ENCODE measurements at regions not wholly inside any gene's neighbourhood (a gene's known extent, or its start where the extent isn't known, plus 50 kb on each side); places are given as distances from the start of the nearest gene placed in this dataset.
"Not testable (repeated sequence)": the region's sequence is repeated elsewhere in the genome, so short reads cannot be mapped to it uniquely, and the experiment has no call there.

DNA sequence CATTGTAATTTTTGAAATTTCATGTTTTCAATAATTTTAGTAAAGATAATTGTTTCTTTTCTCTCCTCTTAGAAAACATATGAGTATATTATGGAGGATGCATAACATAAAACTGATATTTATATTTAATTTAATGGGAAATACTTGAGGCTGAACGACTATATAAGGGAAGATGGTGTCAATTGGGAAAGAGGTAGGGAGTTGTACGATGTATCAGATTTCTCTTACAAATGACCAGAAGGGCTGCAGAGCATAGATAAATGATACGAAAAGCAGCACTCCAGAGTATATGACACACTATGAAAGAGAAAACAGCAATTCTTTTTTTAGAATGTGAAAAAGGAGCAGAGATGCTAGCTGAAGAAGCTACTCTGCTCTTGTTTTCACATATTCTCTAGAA is 1308.0 kb upstream of the MIR17HG start:
- no peak for DNase-seq (ENCODE audit: low read depth)

DNA sequence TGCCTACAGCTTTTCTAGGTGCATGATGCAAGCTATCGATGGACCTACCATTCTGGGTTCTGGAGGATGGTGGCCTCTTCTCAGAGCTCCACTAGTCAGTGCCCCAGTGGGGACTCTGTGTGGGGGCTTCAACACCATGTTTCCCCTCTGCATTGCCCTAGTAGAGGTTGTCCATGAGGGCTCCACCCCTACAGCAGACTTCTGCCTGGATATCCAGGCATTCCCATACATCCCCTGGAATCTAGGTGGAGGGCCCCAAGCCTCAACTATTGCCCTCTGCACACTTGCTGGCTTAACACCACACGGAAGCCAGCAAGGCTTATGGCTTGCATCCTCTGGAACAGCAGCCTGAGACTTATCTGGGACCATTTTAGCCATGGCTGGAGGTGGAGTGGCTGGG is 1299.9 kb upstream of the MIR17HG start:
- DNase-seq (ENCODE audit: low read depth) = no peak

DNA sequence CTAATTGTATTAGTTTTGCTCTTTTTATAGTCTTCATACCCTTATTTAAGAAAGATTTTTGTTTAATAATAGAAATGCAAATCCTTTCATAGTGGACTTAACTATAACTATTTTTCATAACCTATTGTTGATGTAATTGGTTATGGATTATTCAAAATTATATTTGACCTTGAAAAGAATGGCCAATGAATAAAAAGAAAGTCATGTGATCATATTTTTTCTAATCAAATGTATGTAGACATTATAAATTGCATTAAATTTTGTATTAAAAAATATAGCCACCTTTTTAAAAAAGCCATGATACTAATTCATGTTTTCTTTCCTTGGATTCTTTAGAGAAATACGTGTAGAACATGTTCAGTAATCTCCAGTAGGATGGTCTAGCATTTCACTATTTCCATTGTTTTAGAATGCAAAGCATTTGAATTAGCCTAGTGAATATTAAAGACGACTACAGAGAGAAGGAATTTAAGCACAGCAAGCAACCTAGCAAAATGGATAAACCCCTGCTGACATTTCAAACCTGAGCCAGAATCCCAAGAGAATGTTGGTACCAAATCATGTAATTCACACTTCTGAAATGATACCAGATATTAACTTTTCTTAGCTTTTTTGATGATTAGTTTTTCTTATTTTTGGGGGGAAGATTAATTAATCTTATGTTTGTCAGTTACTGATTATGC is 1297.4 kb upstream of the MIR17HG start:
- DNase-seq (ENCODE audit: low read depth) = no peak

DNA sequence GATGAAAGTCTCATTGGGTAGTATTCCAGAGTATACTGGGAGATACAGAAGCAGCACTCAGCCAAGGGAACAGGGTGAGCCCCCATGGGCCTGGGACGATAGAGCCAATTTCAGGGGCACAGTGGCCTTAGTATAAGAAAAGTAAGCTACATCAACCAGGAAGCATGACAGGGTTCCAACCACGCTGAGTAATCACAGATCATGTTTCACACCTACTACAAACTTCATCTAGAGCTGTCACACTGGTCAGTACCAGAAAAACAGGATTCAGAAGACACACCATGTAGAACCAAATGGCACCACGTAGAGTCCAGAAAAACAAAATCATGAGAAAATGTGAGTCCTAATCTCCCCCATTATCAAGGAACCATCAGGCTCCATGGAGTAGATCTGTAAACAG is 1292.4 kb upstream of the MIR17HG start:
- DNase-seq (ENCODE audit: low read depth) = peak; percentile 41

DNA sequence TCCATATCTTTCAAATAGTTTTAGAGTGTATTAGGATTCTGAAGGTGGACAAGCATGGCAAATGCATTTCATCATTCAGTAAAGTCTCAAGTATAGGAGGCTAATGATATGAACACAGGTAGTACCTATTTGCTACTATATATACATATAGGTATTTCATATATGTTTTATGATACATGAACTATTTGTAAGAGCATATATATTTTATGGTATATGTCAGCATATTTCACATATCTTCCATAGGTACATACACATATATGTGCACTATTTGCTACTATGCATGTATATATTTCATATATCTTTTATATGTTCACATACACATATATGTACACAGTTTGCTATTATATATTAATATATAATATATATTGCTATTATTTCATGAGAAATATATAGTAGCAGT is 1291.7 kb upstream of the MIR17HG start:
- no peak for DNase-seq (ENCODE audit: low read depth)

DNA sequence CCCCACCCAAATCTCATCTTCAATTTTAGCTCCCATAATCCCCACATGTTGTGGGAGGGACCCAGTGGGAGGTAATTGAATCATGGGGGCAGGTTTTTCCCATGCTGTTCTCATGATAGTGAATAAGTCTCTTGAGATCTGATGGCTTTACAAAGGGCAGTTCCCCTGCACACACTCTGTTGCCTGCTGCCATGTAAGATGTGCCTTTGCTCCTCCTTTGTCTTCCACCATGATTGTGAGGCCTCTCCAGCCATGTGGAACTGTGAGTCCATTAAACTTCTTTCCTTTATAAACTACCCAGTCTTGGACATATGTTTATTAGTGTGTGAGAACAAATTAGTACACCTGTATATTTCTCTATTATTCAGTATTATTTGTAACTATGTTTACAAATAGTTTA is 1283.3 kb upstream of the MIR17HG start:
- not testable (repeated sequence) for DNase-seq (ENCODE audit: low read depth)

DNA sequence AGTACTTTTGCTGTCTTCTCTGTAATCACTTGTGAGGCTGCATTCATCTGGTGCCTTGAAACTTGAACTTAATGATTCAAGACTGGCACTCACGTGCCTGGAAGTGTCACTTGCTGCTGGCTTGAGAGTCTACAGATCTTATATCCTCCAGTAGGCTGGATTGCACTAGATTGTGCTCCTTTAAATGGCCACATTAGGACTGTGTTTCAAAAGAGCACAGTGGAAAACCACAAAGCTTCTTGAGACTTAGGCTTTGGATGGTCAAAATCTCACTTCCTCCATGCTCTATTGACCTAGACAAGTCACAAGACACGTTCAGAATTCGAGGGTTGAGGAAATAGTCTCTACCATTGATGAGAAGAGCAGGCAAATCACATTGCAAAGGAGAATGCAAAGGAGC is 1278.8 kb upstream of the MIR17HG start:
- no peak for DNase-seq (ENCODE audit: low read depth)

DNA sequence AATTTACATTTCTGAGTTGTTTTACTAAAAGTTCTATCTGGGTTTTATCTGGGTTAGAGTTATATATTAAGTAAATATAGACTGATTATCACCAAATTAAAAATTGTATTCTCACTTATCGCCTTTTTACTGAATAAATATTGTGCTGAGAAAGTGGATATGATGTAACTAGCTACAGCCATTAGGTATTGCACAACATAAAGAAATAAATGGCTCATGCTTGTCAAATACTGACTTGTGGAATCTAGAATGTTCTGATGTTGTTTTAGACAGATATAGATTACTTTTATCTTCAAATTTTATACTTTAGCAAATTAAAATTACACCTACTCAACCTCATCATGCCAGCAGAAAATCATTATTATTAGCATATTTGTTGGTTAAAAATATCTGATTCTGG is 1277.1 kb upstream of the MIR17HG start:
- DNase-seq (ENCODE audit: low read depth) = no peak

DNA sequence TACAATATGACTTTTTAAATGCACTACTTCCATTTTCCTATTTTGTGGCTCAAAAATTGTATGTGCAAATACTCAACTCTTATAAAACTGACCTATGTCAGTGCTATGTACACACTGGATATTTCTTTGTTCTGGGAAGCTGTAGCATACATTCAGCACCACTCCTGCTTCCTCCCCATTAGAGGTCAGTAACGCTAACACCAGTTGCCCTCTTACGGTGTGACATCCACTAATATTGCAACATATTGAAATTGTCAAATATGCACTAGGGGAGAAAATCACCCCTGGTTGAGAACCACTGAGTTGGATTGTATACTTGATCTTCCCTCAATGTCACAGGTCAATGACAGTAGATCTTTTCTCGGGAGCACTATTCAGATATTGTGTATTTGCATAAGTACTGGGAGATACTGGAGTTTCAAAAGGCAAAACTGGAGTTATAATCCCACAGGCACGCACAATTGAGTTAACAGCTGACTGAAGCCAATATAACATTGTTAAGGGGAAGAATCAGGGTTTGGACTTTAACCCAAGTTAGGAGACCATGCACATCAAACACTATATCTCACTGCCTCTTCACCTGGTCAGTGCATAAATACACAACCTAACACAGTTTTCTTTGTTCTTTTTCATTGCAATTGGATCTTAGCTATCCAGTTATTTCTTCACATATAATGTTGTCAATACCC is 1276.5 kb upstream of the MIR17HG start:
- no peak for DNase-seq (ENCODE audit: low read depth)

DNA sequence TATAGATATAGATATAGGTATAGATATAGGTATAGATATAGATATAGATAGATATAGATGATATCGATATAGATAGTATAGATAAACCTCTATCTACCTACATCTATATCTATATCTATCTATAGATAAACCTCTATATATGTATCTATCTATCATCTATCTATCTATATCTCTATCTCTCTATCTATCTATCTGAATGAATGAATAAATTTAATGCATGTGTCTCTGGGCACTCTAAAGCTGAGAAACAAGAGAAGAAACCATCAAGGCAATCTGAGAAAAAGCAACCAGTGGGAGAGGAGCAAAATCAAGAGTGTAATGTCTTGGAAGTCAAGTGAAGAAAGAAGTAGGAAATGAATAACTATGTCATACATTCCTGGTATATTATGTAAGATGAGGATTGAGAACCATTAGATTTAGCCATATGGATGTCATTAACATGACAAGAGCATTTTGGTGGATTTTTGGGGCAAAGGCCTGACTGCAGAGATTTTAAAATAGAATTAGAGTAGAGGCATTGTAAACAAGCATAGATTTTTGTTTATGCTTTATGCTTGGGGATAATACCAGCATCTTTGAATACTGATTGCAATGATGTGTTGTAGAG is 1262.7 kb upstream of the MIR17HG start:
- DNase-seq (ENCODE audit: low read depth) = no peak

DNA sequence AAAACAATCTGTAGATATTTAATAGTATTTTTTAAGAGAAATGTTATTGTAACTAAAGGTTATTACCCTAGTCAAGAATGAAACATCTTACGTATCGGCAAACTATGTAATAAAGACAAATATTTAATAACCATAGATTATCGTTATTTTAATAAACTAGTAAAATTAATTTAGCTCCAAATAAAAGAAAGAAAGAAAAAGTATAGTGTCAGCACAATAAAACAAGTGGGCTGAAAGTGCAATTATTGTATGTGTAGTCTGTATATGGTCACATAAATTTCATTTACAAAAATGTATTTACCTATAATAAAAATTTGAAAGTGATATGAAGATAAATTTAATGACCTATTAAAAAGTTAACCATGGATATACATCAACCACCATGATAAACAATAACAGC is 1258.4 kb upstream of the MIR17HG start:
- DNase-seq (ENCODE audit: low read depth) = no peak

DNA sequence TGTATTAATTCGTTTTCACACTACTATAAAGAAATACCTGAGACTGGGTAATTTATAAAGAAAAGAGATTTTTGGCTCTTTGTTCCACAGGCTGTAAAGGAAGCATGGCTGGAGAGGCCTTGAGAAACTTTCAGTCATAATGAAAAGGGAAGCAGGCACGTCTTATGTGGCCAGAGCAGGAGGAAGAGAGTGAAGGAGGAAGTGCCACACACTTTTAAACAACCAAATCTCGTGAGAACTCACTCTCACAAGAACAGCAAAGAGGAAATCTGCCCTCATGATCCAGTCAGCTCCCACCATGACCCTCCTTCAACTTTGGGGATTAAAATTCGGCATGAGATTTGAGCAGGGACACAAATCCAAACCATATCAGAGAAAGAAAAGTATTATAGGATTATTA is 1255.9 kb upstream of the MIR17HG start:
- no peak for DNase-seq (ENCODE audit: low read depth)

DNA sequence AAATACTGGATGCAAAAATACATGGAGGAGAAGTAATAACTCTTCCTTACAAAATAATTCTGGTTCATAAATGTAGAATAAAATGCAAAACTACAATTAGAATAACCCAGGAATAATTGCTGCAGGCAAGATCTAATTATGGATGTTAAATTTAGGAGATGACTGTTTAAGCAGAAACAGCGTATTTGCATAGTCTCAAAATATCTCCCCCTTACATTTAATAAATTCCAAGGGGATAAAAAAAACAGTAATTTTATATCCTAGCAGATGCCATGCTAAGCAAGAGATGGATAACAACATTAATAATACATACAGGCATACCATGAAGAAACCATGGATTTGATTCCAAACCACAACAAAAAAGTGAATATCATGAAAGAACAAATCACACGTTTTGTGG is 1253.1 kb upstream of the MIR17HG start:
- DNase-seq (ENCODE audit: low read depth) = no peak

DNA sequence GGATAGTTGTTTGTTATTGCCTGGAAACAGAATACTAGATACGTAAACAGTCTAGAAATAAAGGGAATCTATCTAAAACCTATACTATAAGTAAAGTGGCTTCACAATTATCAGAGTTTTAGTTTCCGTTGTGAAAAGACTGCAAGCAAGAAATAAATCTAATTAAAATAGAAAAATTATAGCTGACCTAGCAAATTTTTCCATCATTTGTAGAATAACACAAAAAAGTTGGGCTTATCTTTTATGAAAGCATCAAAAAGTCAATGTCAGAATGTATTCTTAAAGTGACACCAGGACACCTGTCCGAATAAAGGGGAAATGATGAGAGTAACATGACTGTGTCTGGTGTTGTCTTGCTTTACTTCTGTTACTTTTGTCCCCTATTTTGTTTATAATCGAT is 1248.9 kb upstream of the MIR17HG start:
- no peak for DNase-seq (ENCODE audit: low read depth)

DNA sequence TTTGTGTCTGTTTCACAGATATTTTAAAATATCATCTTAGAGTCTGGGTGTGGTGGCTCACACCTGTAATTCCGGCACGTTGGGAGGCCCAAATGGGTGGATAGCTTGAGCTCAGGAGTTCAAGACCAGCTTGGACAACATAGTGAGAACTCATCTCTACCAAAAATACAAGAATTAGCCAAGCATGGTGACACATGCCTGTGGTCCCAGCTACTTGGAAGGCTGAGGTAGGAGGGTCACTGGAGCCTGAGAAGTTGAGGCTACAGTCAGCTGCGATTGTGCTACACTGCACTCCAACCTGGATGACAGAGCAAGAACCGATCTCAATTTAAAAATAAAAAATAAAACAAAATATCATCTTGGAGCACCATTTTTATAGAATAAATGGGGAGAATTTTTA is 1247.6 kb upstream of the MIR17HG start:
- DNase-seq (ENCODE audit: low read depth) = no peak

DNA sequence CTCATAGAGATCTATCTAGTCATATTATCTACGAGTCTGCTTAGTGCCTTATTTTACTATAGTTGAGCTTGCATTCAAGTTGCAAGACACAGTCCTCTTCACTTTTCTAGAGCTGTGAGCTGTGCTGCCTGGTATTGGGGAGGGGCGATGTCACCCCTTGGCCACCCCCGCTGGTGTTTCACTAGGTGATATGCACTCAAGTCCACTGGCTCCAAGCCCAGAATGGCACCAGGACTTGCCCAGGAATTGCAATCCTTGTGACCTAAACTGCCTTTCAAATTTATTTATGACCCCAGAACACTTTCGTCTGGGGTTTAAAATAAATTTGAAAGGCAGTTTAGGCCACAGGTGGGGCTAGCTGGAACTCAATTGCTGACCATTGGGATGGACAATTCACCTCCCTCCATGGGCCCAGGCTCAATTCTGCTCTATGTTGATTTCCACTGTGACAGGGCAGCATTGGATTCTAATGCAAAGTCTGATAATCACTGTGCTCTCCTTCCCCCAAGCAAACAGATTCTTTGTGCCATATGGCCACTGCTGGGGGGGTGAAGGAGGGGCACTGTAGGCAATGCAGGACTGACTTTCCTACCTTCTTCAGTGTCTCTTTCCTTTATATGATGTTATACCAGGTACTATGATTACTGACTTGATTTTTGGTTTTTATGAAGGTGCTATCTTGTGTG is 1244.2 kb upstream of the MIR17HG start:
- no peak for DNase-seq (ENCODE audit: low read depth)

DNA sequence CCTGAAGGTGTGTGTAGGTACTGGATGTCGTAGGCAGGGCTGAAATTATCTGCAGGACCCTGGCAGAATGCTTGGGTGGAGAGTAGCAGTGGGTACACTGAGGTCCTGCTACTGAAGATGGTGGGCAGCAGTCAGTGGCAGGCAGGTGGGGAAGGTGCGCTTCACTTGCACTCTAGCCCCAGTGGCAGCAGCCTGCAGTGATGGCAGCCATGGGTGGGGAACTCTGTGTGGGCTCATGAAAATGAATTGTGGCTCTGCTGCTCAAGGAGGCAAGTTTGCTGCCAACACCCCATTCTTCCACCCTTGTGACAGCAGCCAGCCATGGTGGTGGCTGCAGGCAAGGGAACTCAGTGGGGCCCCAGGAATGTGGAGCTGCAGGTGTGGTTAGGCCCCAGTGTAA is 1242.7 kb upstream of the MIR17HG start:
- DNase-seq (ENCODE audit: low read depth) = no peak

DNA sequence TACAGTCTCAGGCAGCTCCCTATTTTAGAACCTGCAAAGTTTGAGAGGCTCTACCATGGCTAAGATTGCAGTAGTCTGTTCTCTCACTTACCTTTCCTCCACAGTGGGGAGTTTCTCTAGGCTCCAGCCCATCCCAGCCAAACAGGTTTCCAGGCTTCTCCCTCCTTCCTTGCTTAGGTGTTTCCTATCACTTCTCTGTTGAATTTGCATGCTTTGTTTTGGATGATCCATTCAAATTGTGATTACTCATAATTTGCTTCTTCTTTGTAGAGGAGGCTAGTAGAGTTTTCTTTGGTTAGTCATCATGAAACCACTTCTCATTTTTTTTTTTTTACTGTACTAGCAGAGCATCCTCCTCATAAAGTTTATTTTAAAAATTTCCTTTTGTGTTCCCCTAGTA is 1242.2 kb upstream of the MIR17HG start:
- DNase-seq (ENCODE audit: low read depth) = peak; percentile 50

DNA sequence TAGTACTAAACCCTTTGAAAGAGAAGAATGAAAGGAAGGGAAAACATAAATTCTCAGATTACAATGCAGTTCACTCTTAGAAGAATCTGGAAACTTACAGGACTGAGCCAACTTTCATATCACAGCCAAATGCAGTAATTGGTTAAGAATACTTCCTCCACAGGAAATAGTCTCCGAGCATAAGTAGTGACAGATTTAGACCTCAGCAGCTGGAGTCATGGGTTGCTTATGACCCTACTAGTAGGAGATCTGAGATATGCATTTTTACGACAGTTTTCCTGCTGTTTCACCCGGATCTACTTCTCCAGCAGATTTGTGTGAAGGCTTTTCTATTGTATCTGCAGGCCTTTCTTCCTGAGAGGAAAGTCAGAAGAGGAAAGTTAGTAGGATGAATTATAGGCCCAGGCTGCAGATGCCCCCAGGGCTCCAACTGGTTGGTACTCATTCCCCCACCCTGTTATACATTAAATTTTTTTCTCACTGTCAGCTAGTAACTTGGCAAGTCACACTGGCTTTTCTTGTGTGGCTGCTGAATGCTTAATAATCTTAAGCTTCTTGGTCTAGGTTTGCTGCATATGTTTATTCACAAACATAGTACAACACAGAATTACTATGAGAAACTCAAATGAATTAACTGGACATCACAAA is 1241.5 kb upstream of the MIR17HG start:
- peak; percentile 61 for DNase-seq (ENCODE audit: low read depth)

DNA sequence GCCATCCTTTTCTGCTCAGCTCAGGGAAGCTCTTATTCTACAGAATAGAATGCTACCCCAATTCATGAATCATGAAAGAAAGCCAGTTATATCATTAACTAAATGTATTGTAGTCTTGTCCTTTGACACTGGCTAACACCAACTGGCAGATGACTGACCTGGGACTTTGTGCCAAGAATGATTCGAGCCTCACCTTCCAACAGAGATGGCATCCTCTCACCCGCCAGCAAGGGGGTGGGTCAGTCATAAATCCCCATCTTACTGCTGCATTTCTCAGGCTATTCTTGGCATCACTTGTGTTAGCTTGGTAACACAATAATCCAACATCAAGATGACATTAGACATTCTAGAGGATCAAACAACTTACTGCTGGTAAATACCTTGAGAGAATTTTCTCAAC is 1239.8 kb upstream of the MIR17HG start:
- no peak for DNase-seq (ENCODE audit: low read depth)

DNA sequence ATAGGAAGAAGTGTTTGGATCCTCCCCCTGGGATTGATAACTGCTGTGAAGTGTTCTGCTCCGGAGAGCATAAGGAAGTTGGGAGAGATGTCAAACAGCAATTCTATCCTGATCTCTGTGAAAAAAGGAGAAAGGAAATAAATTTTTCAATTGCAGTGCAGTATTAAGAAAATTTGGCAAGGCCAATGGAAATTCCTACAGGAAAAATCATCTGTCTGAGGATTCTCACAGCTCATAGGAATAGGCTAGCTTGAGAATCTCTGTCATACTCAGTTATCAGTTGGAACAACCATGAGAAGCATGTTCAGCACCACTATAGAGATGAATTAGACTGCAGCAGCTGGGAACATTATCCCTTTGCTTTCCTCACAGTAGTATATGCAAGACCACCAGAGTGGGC is 1238.9 kb upstream of the MIR17HG start:
- DNase-seq (ENCODE audit: low read depth) = no peak

DNA sequence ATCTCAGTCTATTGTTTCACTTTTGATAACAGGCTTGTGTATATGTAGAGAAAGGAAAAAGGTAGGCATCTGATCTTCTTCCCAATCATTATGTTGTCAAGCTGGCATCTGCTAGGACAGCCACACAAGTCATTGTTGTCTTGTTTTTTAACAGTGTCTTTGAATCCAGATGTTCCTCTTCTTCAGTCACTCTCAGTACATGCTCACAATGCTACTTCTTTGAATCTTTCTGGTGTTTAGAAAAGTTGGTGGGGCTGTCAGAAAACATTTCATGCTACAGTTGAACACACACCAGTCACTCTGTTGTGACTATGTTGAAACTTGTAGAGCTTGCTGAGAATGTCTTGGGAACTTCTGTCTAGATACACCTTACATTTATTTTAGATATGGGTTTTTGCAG is 1231.4 kb upstream of the MIR17HG start:
- DNase-seq (ENCODE audit: low read depth) = no peak
